ENCODE measurements at regions not wholly inside any gene's neighbourhood (a gene's known extent, or its start where the extent isn't known, plus 50 kb on each side); places are given as distances from the start of the nearest gene placed in this dataset.
A peak's percentile ranks its signal among the peaks of the same experiment; 100 is the strongest.

DNA sequence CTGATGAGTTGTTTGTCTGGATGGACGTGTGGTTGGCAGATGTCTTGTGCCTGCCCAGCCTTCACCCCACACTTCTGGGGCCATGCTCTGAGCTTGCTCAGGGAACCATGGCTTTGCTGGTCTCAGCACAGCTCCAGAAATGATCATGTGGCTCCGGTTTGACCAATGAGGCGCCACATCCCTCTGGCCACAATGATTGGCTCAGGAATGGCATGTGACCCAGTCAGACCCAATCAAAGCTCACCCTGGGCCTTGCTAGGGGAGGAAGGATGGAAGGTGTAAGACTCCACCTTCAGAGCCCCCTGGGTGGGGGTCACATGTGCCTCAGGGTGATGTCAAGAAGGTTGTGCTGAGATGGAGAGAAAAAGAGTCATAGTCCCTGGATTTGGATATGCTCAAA, 281.6 kb upstream of the SULF2 start:
- H3K36me3 ChIP-seq (replicated peaks): no peaks in the 10 kb centered on the region
- H3K27ac ChIP-seq: peak overlapping the region; percentile 59
- in situ Hi-C loops (cut with HindIII; ENCODE audit: low pct_ligation_motif_present, low sequenced_read_pairs): no loop called here
- H3K4me3 ChIP-seq (ENCODE audit: low read depth, low read length): no peak overlapping the region
- DNase-seq: no peak
- TF ChIP-seq, protein P1, sequence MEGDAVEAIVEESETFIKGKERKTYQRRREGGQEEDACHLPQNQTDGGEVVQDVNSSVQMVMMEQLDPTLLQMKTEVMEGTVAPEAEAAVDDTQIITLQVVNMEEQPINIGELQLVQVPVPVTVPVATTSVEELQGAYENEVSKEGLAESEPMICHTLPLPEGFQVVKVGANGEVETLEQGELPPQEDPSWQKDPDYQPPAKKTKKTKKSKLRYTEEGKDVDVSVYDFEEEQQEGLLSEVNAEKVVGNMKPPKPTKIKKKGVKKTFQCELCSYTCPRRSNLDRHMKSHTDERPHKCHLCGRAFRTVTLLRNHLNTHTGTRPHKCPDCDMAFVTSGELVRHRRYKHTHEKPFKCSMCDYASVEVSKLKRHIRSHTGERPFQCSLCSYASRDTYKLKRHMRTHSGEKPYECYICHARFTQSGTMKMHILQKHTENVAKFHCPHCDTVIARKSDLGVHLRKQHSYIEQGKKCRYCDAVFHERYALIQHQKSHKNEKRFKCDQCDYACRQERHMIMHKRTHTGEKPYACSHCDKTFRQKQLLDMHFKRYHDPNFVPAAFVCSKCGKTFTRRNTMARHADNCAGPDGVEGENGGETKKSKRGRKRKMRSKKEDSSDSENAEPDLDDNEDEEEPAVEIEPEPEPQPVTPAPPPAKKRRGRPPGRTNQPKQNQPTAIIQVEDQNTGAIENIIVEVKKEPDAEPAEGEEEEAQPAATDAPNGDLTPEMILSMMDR (IDR thresholded peaks at IDR 0.05; ENCODE audit: low read depth, low read length, missing control alignments): no peak
- H3K27me3 ChIP-seq (replicated peaks): no peaks in the 10 kb centered on the region

DNA sequence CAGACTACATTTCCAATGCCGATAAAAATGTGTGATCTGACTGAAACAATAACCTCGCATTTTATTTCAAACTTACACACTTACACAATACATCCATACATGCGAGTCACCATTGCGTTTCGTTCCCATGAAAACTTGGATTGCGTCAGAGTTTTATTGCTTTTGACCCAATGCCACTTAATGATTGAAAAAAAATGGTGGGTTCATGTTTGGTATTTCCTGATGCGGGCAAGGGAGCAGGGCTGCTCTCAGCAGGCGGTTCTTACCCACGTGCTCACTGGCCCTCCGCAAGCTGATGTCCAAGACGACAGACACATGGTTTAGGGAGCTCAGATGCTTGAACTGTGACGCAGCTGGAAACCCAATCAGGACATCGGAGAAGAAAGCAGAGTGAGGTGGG, 281.0 kb upstream of the SULF2 start:
- Histone ChIP-seq H3K27ac (peak overlapping the region; percentile 59), H3K36me3 (replicated peaks) (no peaks in the 10 kb centered on the region), H3K4me3 (ENCODE audit: low read depth, low read length) (no peak overlapping the region), H3K27me3 (replicated peaks) (no peaks in the 10 kb centered on the region)
- in situ Hi-C loops (cut with HindIII; ENCODE audit: low pct_ligation_motif_present, low sequenced_read_pairs): no loop called here
- peak; percentile 92 for DNase-seq
- TF ChIP-seq, protein P1 (IDR thresholded peaks at IDR 0.05; ENCODE audit: low read depth, low read length, missing control alignments): no peak

DNA sequence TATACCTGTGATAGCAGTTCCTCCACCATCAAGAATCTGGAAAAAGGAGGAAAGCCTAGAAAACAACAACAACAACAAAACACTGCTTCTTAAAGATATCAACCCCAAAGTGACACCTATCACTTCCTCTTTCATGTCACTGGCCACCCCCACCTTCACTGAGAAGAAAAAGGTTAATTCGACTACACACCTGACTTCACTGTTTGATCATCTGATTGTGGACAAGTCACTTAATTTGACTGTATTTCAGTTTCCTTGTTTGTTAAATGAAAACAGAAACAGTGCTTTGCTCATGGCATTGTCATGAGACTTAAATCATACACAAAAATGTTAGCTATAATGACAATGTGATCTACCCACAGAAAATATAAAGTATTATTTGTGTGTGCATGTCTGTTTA, 280.6 kb upstream of the SULF2 start:
- Histone ChIP-seq H3K36me3 (replicated peaks) (no peaks in the 10 kb centered on the region), H3K27ac (peak overlapping the region; percentile 37)
- TF ChIP-seq, protein P1 (IDR thresholded peaks at IDR 0.05; ENCODE audit: low read depth, low read length, missing control alignments): no peak

DNA sequence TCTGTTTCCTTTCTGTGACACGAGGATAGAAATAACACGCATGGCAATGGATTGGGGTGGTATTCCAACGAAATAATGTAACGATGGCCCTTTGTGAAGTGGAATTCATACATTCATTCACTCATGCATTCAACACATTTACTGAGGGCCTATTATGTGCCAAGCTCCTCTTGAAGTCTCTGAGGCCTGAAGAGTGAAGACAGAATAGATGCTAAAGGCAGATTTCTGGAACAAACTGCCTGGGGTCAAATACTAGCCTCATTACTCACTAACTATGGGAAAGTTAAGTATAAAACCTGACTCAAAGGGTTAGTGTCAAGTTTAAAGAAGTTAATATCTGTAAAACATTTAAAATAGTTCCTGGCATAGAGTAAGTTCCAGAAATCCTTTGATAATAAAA, 279.6 kb upstream of the SULF2 start:
- peak overlapping the region; percentile 30 for H3K27ac ChIP-seq
- TF ChIP-seq, protein P1 (IDR thresholded peaks at IDR 0.05; ENCODE audit: low read depth, low read length, missing control alignments): no peak
- H3K4me3 ChIP-seq (ENCODE audit: low read depth, low read length): no peak overlapping the region
- no peaks in the 10 kb centered on the region for H3K36me3 ChIP-seq (replicated peaks)
- H3K27me3 ChIP-seq (replicated peaks): no peaks in the 10 kb centered on the region
- DNase-seq: peak; percentile 45
- in situ Hi-C loops (cut with HindIII; ENCODE audit: low pct_ligation_motif_present, low sequenced_read_pairs): no loop called here

More for the DNA sequence above, 280.6 kb upstream of the SULF2 start:
- no peaks in the 10 kb centered on the region for H3K27me3 ChIP-seq (replicated peaks)
- in situ Hi-C loops (cut with HindIII; ENCODE audit: low pct_ligation_motif_present, low sequenced_read_pairs): no loop called here
- H3K4me3 ChIP-seq (ENCODE audit: low read depth, low read length): no peak overlapping the region
- no peak for DNase-seq

DNA sequence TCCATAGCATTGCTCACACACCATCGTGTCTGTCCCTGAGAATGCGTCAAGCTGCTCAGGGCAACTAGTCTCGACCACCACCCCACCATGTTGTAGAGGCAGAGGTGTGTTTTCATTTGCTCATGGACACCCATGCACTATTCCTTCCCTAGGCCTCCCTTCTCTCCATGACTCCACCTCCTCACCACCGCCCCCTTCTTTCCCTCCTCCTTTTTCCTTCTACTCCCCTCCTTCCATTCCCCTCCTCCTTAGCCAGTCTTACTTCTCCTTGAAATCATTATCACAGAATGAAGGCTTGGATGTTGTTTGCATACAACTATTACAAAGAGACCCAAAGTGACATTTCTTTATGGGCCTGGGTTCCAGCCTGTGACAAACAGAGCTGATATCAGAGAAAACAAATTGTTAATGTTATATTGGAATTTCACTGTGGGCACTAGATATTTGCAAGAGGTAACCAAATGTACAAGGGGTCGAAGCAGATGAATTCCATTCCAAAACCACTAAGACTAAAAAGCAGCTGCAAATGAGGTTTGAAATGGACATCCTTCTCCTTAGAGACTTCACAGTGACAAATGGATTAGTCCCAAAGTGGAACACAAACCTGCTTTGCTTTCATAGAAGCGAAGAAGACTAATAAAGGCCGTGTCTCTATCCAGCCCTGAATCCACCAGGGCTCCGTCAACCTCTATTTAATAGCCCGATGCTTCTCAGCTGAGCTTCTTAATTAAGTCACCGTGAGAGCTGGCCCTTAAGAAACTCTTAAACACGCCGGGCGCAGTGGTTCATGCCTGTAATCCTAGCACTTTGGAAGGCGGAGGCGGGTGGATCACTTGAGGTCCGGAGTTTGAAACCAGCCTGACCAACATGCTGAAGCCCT, 275.8 kb upstream of the SULF2 start:
- H3K36me3 ChIP-seq (replicated peaks): no peaks in the 10 kb centered on the region
- no peak for DNase-seq
- H3K27me3 ChIP-seq (replicated peaks): no peaks in the 10 kb centered on the region
- no peak overlapping the region for H3K27ac ChIP-seq
- H3K4me3 ChIP-seq (ENCODE audit: low read depth, low read length): no peak overlapping the region
- in situ Hi-C loops (cut with HindIII; ENCODE audit: low pct_ligation_motif_present, low sequenced_read_pairs): no loop called here
- TF ChIP-seq, protein P1 (IDR thresholded peaks at IDR 0.05; ENCODE audit: low read depth, low read length, missing control alignments): no peak

Data from brain microvascular endothelial cell (primary cell).